Pancreas (tissue), 10 donors: ENCODE measurements at regions not wholly inside any gene's neighbourhood (a gene's known extent, or its start where the extent isn't known, plus 50 kb on each side); places are given as distances from the start of the nearest gene placed in this dataset.

Experiments used
- ATAC-seq, 4 donors: fragments of 200-7000 bp; cut with Tn5 transposase; one replicate each; pipeline versions ENCODE4 v1.8.0 to v1.9.1; 2020; ENCODE audit warnings: mild to moderate bottlenecking in 4 of 4, moderate library complexity in 4 of 4
- DNase-seq, 6 donors: peaks; one replicate each; pipeline ENCODE4 v3.0.0-alpha.2; 2020
- FAIRE-seq: peaks from 2 replicates; lab custom pipeline; 2012; peaks lifted over from hg19 to GRCh38; lab: Jason Lieb, UNC
- H3K27ac ChIP-seq, 4 donors: fragments of 200-600 bp; sonication (generic); 1 replicate in 3 of 4; 2 replicates in 1 of 4; pipeline versions ENCODE4 v1.5.0 to v1.8.0; 2020
- H3K27me3 ChIP-seq, 4 donors: fragments of 200-600 bp; one replicate each; pipeline ENCODE4 v1.8.0; 2021
- H3K36me3 ChIP-seq, 3 donors: fragments of 200-600 bp; sonication (generic) in 1 of 3; one replicate each; pipeline versions ENCODE4 v1.5.0 to v1.8.0; 2020 to 2021
- H3K4me1 ChIP-seq, 3 donors: fragments of 200-600 bp; one replicate each; pipeline ENCODE4 v1.8.0; 2021
- H3K4me3 ChIP-seq, 4 donors: fragments of 200-600 bp; sonication (generic) in 2 of 4; one replicate each; pipeline versions ENCODE4 v1.5.0 to v1.8.0; 2020 to 2021
- H3K9me3 ChIP-seq, 4 donors: fragments of 200-600 bp; one replicate each; pipeline ENCODE4 v1.8.0; 2021
- CTCF ChIP-seq, 4 donors: fragments of 200-600 bp; sonication (generic) in 3 of 4; IDR thresholded peaks; one replicate each; pipeline versions ENCODE4 v1.5.0 to v1.8.0; 2021; ENCODE audit warnings: antibody characterized with exemption in 4 of 4
- WGBS, 2 donors: extraction: QIAGEN DNeasy Blood & Tissue Kit; methylation state at CpG; one replicate each; pipeline ENCODE4 v1.1.7; 2013; 5-methylcytosine and 5-hydroxymethylcytosine counted together
- intact Hi-C, 3 donors: fragments of 100-400 bp; cut with DNase I; formaldehyde crosslinking; loops; one replicate each; pipeline versions ENCODE4 v1.11.1 to v1.14.2; 2022
- donor health status: healthy with polysubstance abuse.
- donor health status: DM: no; HTN: no; CAD: no; lungs with moderate emphysema.
- donor health status: DM: no; HTN: no; CAD: no.
- donor health status: control.
- donor health status: control.
- donor health status: Bipolar disorder and iron deficiency.
- donor health status: DM: yes; HTN: yes; CAD: no.
- donor health status: DM: no; HTN: no; CAD: no.
- donor health status: DM: no; HTN: no; CAD: no.
- donor health status: DM: yes; HTN: yes; CAD: no.

DNA sequence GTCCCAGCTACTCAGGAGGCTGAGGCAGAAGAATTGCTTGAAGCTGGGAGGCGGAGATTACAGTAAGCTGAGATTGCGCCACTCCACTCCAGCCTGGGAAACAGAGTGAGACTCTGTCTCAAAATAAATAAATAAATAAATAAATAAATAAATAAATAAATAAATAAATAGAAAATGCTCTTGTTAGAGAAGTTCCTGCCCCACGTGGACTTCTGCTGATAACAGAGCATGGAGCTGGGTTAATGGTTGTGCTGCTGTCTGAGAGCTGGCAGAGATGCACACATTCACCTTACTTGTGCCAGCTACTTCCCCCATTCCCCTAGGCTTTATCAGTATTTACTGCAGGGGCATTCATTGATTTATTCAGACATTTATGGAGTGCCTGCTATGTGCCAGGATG is 155.2 kb upstream of the KCNG1 start:
- Histone ChIP-seq H3K27me3 (no peaks in the 10 kb centered on the region), H3K27ac (no peak overlapping the region)
- ATAC-seq, result peak; percentile 18 to 88 (median 76)

DNA sequence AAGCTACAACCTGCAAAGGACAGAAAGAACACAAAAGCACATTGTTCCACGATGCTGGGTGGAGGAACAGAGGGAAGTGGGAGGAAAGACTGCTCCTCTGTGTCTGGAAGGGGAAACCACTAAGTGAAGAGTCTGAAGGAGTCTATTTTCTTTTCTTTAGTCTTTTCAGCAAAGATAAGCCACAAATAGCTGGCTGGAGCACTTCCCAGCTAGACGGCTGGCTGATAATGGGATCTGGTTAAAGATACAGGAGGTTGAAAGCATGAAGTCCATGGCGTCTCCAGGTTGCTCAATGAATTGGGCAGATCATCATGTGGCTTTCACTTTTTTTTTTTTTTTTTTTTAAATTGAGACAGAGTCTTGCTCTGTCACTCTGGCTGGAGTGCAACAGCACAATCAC is 154.0 kb upstream of the KCNG1 start:
- no peaks in the 10 kb centered on the region for H3K36me3 ChIP-seq
- FAIRE-seq, result no peak
- 15 to 17% methylated on average over 3 of the region's 3 CpGs for WGBS, 2 donors

More for the DNA sequence above, 155.2 kb upstream of the KCNG1 start:
- intact Hi-C loops, result no loop called here
- no peaks in the 10 kb centered on the region for H3K9me3 ChIP-seq
- WGBS, 2 donors, result 45 to 48% methylated on average over 3 of the region's 3 CpGs
- TF ChIP-seq CTCF (IDR thresholded peaks at IDR 0.05), result no peak
- H3K4me1 ChIP-seq, result no peaks in the 10 kb centered on the region
- no peaks in the 10 kb centered on the region for H3K36me3 ChIP-seq
- FAIRE-seq (no peak), DNase-seq (peak in 3 of 6 donors; percentile 22 to 46 (median 39))
- H3K4me3 ChIP-seq, result no peak overlapping the region

GRCh38 chr20:51176446-51176845 is 153.5 kb upstream of the KCNG1 start:
- no peaks in the 10 kb centered on the region for H3K36me3 ChIP-seq
- FAIRE-seq (no peak), ATAC-seq (no peak), DNase-seq (no peak)
- no peak overlapping the region for H3K4me3 ChIP-seq
- H3K9me3 ChIP-seq, result no peaks in the 10 kb centered on the region
- peaks cover 0 to 4% (median 0%) of the 10 kb centered on the region in 4 donors for H3K27me3 ChIP-seq
- WGBS, 2 donors, result 64 to 76% methylated on average over 8 of the region's 8 CpGs
- TF ChIP-seq CTCF (IDR thresholded peaks at IDR 0.05), result no peak
- H3K27ac ChIP-seq, result no peak overlapping the region
- H3K4me1 ChIP-seq, result no peaks in the 10 kb centered on the region
- intact Hi-C loops, result no loop called here

More for the DNA sequence above, 154.0 kb upstream of the KCNG1 start:
- no peak overlapping the region for H3K4me3 ChIP-seq
- DNase-seq (no peak), ATAC-seq (peak in 2 of 4 donors; percentile 46 to 47)
- H3K27ac ChIP-seq, result no peak overlapping the region
- H3K9me3 ChIP-seq, result no peaks in the 10 kb centered on the region
- intact Hi-C loops, result no loop called here
- peaks cover 0 to 4% (median 0%) of the 10 kb centered on the region in 4 donors for H3K27me3 ChIP-seq
- no peak for TF ChIP-seq CTCF (IDR thresholded peaks at IDR 0.05)
- no peaks in the 10 kb centered on the region for H3K4me1 ChIP-seq

DNA sequence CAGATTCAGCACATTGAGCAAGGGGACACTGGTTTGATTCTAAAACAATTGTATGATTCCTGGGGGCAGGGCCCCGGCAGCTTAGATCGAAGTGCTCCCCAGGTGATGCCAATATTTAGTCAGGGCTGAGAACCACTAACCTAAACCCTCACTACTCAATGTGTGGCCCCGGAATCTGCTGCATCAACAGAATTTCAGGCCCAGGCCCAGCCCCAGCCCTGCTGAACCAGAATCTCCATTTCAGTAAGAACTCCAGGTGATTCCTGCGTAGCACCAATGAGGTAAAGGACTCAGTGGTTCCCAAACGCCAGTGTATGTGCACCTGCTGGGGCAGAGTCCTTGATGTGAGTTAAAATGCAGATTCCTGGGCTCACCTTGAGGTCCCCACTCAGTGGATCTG is 152.8 kb upstream of the KCNG1 start:
- WGBS, 2 donors, result 72 to 81% methylated on average over 5 of the region's 5 CpGs
- intact Hi-C loops, result no loop called here
- FAIRE-seq, result no peak

More for the DNA sequence above, 152.8 kb upstream of the KCNG1 start:
- no peaks in the 10 kb centered on the region for H3K9me3 ChIP-seq
- no peak overlapping the region for H3K4me3 ChIP-seq
- H3K36me3 ChIP-seq, result no peaks in the 10 kb centered on the region
- TF ChIP-seq CTCF (IDR thresholded peaks at IDR 0.05), result no peak
- H3K4me1 ChIP-seq, result no peaks in the 10 kb centered on the region
- H3K27ac ChIP-seq, result no peak overlapping the region
- DNase-seq (no peak), ATAC-seq (no peak)
- peaks cover 0 to 4% (median 0%) of the 10 kb centered on the region in 4 donors for H3K27me3 ChIP-seq
